GM12878 (cell line): ENCODE measurements at regions not wholly inside any gene's neighbourhood (a gene's known extent, or its start where the extent isn't known, plus 50 kb on each side); places are given as distances from the start of the nearest gene placed in this dataset.

Experiments
- ATF7 ChIP-seq: fragments of 450-650 bp; IDR thresholded peaks from 2 replicates; pipeline ENCODE4 v1.6.1; 2016; ENCODE audit warnings: low read depth, mild to moderate bottlenecking
- TCF12 ChIP-seq: IDR thresholded peaks from 2 replicates; pipeline ENCODE4 v1.6.1; 2011; ENCODE audit warnings: low read depth, mild to moderate bottlenecking, low read length

DNA sequence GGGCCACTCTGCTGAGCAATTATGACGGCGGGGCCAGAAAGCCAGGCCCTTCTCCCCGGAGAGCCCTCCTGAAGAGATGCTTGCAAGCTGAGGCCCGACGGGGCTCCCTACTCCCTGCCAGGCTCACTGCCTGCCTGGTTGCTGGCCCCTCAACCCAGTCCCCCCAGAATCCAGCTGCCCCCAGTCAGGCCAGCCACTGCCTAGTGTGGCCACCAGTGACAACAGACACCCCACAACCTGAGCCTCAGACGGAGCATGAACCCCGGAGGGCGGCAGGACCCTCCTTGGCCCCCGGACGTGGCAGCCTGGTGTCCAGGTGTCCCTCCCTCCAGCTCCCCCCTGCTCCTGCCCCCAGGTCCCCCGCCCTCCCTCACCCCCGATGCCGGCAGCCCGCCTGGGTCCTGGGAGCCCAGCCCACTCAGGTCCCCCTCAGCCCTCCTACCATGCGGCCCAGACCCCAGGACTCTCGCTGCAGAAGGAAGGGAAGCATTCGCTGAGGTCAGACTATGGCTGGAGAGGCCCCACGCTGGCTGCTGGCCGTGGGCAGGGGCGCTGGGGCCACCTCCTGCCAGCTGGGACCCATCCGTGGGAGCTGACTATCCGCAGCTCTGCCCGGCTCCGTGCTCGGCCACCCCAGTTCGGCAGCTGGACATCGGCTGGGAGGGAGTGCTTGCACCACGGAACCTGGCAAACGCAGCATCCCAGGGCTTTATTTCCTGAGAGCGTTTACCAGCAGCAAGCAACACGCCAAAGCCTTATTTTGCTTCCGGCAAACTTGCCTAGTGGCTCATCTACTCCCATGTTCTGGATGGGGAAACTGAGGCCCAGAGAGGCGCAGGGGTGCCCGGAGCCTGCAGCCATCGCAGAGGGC, 89.8 kb downstream of the UNCX start:
- TF ChIP-seq ATF7 (no peak), TCF12 (no peak)
